Uterus (tissue), 3 donors: ENCODE measurements at regions not wholly inside any gene's neighbourhood (a gene's known extent, or its start where the extent isn't known, plus 50 kb on each side); places are given as distances from the start of the nearest gene placed in this dataset.

ENCODE experiments used
- DNase-seq, 2 donors: peaks; one replicate each; pipeline ENCODE4 v3.0.0-alpha.2; 2019 to 2020
- H3K27ac ChIP-seq, 2 donors: fragments of 200-600 bp; sonication (generic); 1 replicate in 1 of 2; 2 replicates in 1 of 2; pipeline ENCODE4 v1.5.1; 2016 to 2018
- H3K27me3 ChIP-seq, 2 donors: fragments of 200-600 bp; sonication (generic); one replicate each; pipeline ENCODE4 v1.5.1; 2018 to 2019; ENCODE audit warnings: control low read depth in 1 of 2
- H3K36me3 ChIP-seq, 2 donors: fragments of 200-600 bp; sonication (generic); one replicate each; pipeline ENCODE4 v1.5.1; 2019; ENCODE audit warnings: control low read depth in 1 of 2
- H3K4me1 ChIP-seq, 2 donors: fragments of 200-600 bp; sonication (generic); one replicate each; pipeline ENCODE4 v1.5.1; 2018 to 2019; ENCODE audit warnings: control low read depth in 1 of 2
- H3K4me3 ChIP-seq, 2 donors: fragments of 200-600 bp; sonication (generic); 1 replicate in 1 of 2; 2 replicates in 1 of 2; pipeline ENCODE4 v1.5.1; 2018 to 2019; ENCODE audit warnings: mild to moderate bottlenecking in 1 of 2
- H3K9me3 ChIP-seq, 2 donors: fragments of 200-600 bp; sonication (generic); one replicate each; pipeline ENCODE4 v1.5.1; 2019; ENCODE audit warnings: control low read depth in 1 of 2
- CTCF ChIP-seq, 4 experiments: fragments of 200-600 bp in 2 of 4; fragments of 450-650 bp in 2 of 4; sonication (generic) in 2 of 4; IDR thresholded peaks; one replicate each; pipeline ENCODE4 v1.5.1; 2016 to 2019; ENCODE audit warnings: antibody characterized with exemption in 4 of 4, mild to moderate bottlenecking in 2 of 4, moderate library complexity in 1 of 4
- POLR2A ChIP-seq, 2 donors: fragments of 450-650 bp; IDR thresholded peaks; one replicate each; pipeline ENCODE4 v1.6.1; 2016; ENCODE audit warnings: antibody characterized with exemption in 2 of 2, mild to moderate bottlenecking in 1 of 2, moderate library complexity in 1 of 2
- intact Hi-C: fragments of 100-400 bp; cut with DNase I; formaldehyde crosslinking; loops from one replicate; pipeline ENCODE4 v1.15.1; 2023; ENCODE audit warnings: low total_unique reads
- donor health status: DM: yes; HTN: yes; CAD: no.

DNA sequence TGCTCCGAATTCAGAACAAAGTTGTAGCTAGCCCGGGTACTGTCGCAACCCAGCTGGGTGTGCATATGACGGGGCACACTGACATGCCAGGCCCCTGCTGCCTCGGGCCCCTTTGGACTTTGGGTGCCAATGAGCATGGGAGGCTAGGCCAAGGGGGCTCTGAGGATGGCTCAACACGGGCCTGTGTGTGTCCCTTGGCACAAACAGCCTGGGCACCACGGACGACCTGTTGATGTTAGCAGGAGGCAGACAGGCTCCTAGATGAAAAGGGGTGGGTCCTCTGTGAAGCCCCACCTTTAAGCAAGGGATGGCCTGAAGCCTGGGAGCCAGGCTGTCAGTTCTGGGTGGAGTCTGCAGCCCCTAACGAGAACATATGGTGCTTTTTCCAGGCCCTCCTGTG, 1688.2 kb downstream of the EFNA5 start:
- DNase-seq: no peak
- no peak for TF ChIP-seq CTCF (IDR thresholded peaks at IDR 0.05)
- no peak for TF ChIP-seq POLR2A (IDR thresholded peaks at IDR 0.05)
- Histone ChIP-seq H3K4me3 (no peak overlapping the region), H3K36me3 (no peaks in the 10 kb centered on the region), H3K4me1 (no peaks in the 10 kb centered on the region), H3K27ac (no peak overlapping the region), H3K27me3 (no peaks in the 10 kb centered on the region), H3K9me3 (no peaks in the 10 kb centered on the region)
- intact Hi-C loops: no loop called here

- Histone ChIP-seq H3K36me3 (no peaks in the 10 kb centered on the region), H3K27me3 (no peaks in the 10 kb centered on the region), H3K4me1 (no peaks in the 10 kb centered on the region), H3K4me3 (no peak overlapping the region), H3K9me3 (no peaks in the 10 kb centered on the region), H3K27ac (no peak overlapping the region)
- no peak for DNase-seq
- intact Hi-C loops: no loop called here
- no peak for TF ChIP-seq POLR2A (IDR thresholded peaks at IDR 0.05)
- TF ChIP-seq CTCF (IDR thresholded peaks at IDR 0.05): no peak
Observed at GRCh38 chr5:105978011-105978410, 1692.7 kb downstream of the EFNA5 start.

DNA sequence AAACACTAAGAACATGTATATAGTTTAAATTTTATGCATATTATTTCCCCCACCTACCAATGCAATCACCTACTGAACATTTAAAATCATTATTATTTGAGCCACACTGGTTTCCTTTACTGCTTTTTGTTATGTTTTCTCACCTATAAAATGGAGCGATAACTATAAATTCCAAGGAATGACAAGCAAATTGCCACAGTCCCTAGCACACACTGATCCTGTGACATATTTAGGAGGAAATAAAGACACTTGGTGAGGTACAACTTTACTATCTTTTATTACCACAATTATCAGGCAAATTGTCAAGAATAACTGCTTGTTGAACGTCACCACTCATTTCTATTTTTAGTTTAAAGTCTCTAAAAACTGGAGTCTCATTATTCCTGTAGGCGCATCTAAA, 1693.6 kb downstream of the EFNA5 start:
- no peak for TF ChIP-seq POLR2A (IDR thresholded peaks at IDR 0.05)
- no peak for TF ChIP-seq CTCF (IDR thresholded peaks at IDR 0.05)
- no peak for DNase-seq
- Histone ChIP-seq H3K4me1 (no peaks in the 10 kb centered on the region), H3K27ac (no peak overlapping the region), H3K27me3 (no peaks in the 10 kb centered on the region), H3K9me3 (no peaks in the 10 kb centered on the region), H3K36me3 (no peaks in the 10 kb centered on the region), H3K4me3 (no peak overlapping the region)
- intact Hi-C loops: no loop called here

DNA sequence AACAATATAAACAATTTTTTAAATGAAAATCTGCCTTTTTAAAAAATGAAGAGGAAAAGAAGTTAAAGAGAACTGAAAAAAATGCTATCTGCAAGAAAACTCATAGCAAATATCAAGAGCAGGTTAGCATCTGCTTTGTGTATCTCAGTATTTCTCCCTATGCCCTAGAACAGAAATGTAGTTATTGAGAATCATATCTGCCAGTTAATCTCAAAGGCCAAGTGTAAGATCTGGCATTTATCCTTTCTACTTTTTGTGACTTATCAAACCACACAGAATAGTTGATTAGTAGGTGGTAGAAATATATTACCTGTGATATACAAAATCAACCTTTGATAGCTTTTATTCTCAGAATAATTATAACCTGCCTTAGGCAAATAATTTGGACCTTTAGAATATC, 1699.8 kb downstream of the EFNA5 start:
- no peaks in the 10 kb centered on the region for H3K9me3 ChIP-seq
- H3K4me1 ChIP-seq: no peaks in the 10 kb centered on the region
- no peak overlapping the region for H3K4me3 ChIP-seq
- H3K27ac ChIP-seq: no peak overlapping the region
- no peak for DNase-seq
- no peaks in the 10 kb centered on the region for H3K27me3 ChIP-seq
- H3K36me3 ChIP-seq: no peaks in the 10 kb centered on the region
- intact Hi-C loops: no loop called here
- TF ChIP-seq CTCF (IDR thresholded peaks at IDR 0.05) (no peak), POLR2A (IDR thresholded peaks at IDR 0.05) (no peak)

DNA sequence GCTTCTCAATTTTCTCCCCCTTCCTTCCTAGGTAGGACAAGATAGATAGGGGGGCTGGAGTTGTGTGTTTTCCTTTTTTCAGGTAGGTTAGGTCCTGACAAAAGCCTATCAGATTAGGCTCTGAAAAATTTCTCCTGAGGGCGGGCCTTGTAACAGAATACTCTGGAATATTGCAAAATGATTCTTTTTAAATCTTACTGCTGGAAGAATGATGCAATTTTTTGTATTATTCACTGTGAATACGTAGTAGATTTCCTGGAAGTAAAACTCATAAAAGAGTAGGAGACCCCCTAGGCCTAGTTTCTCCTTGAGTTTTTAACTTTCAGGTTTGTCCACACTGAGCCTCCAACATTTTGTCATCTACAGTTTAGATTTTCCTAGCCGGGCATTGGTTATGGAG, 1701.8 kb downstream of the EFNA5 start:
- TF ChIP-seq CTCF (IDR thresholded peaks at IDR 0.05): no peak
- no peak for TF ChIP-seq POLR2A (IDR thresholded peaks at IDR 0.05)

More for the DNA sequence above, 1701.8 kb downstream of the EFNA5 start:
- no peaks in the 10 kb centered on the region for H3K4me1 ChIP-seq
- H3K27ac ChIP-seq: no peak overlapping the region
- H3K9me3 ChIP-seq: no peaks in the 10 kb centered on the region
- DNase-seq: no peak
- no peaks in the 10 kb centered on the region for H3K27me3 ChIP-seq
- no peak overlapping the region for H3K4me3 ChIP-seq
- H3K36me3 ChIP-seq: no peaks in the 10 kb centered on the region
- intact Hi-C loops: no loop called here
